ENCODE measurements at regions not wholly inside any gene's neighbourhood (a gene's known extent, or its start where the extent isn't known, plus 50 kb on each side); places are given as distances from the start of the nearest gene placed in this dataset.

- H2BK20ac ChIP-seq (ENCODE audit: low read depth, low read length): no peak overlapping the region
- H3K23ac ChIP-seq (ENCODE audit: low read depth, low read length): no peak overlapping the region
- no TSS peak for BruUV-seq (replicated peaks)
Measured at GRCh38 chr7:36002900-36003299, 150.2 kb upstream of the EEPD1 start.

More at GRCh38 chr7:36002900-36003299, 150.2 kb upstream of the EEPD1 start:
- no peaks in the 10 kb centered on the region for H3K4me1 ChIP-seq (ENCODE audit: control insufficient read depth, insufficient read depth, low read length)
- H3K4me3 ChIP-seq (ENCODE audit: insufficient read depth, low read depth, low read length): no peak overlapping the region
- H3K56ac ChIP-seq (ENCODE audit: extremely low read depth, insufficient read depth, low read length): no peak overlapping the region
- dilution Hi-C loops (cut with HindIII; ENCODE audit: low sequenced_read_pairs, unreplicated experiment): no loop called here
- H3K27ac ChIP-seq (ENCODE audit: insufficient read depth, low read length): no peak overlapping the region
- H4K8ac ChIP-seq (ENCODE audit: low read depth in 2 of 2, low read length in 2 of 2): no peak overlapping the region
- no peak overlapping the region for H2BK120ac ChIP-seq (ENCODE audit: low read depth, low read length)
- no peak overlapping the region for H2BK5ac ChIP-seq (ENCODE audit: low read depth, low read length, poor library complexity, severe bottlenecking)
- ATAC-seq (ENCODE audit: low read depth) (no peak), DNase-seq (no peak)
- H2AFZ ChIP-seq (replicated peaks; ENCODE audit: low read length, poor library complexity): no peak overlapping the region
- H3K9me1 ChIP-seq (ENCODE audit: insufficient read depth, low read length): no peaks in the 10 kb centered on the region; the same call in 1 of the 2 replicates
- intact Hi-C loops (cut with micrococcal nuclease): no loop called here
- in situ Hi-C loops (cut with MboI; ENCODE audit: low sequenced_read_pairs): no loop called here
- 86% methylated on average over 1 of the region's 2 CpGs; no CpG with 5 or more reads in 1 of the 2 experiments for WGBS, 2 experiments (ENCODE audit: extremely low coverage in 2 of 2, insufficient read length in 1 of 2)
- H2AK5ac ChIP-seq (ENCODE audit: low read depth, low read length): no peak overlapping the region
- no peak overlapping the region for H3K18ac ChIP-seq (ENCODE audit: low read depth, low read length)
- 0 out of 2 replicates have a peak, but pooled peaks cover 2% of the 10 kb centered on the region for H3K9me3 ChIP-seq (ENCODE audit: control insufficient read depth, insufficient read depth, low read length)
- peaks cover 2% of the 10 kb centered on the region; the same call in 1 of the 2 replicates for H3K27me3 ChIP-seq (ENCODE audit: control insufficient read depth, insufficient read depth, low read length)
- ChIA-PET CTCF (no interaction called here), POLR2A (ENCODE audit: unreplicated experiment) (no interaction called here)
- H4K20me1 ChIP-seq (ENCODE audit: insufficient read depth, low read length): no peaks in the 10 kb centered on the region
- H3K14ac ChIP-seq (replicated peaks; ENCODE audit: low read depth, low read length): no peak overlapping the region
- H3K79me1 ChIP-seq (ENCODE audit: low read depth in 1 of 2, low read length in 2 of 2): no peaks in the 10 kb centered on the region
- H4K91ac ChIP-seq (ENCODE audit: insufficient read depth, low read depth, low read length): no peak overlapping the region
- no peaks in the 10 kb centered on the region for H3K36me3 ChIP-seq (ENCODE audit: control insufficient read depth, insufficient read depth, low read length)
- no peak for TF ChIP-seq MAFK (IDR thresholded peaks at IDR 0.05; ENCODE audit: low read depth, low read length)
- no peak for TF ChIP-seq CHD1 (IDR thresholded peaks at IDR 0.05; ENCODE audit: low read depth, low read length)
- no peak for TF ChIP-seq CEBPB (IDR thresholded peaks at IDR 0.05; ENCODE audit: low read depth, low read length)
- no peak for TF ChIP-seq FOS (IDR thresholded peaks at IDR 0.05; ENCODE audit: low read depth, low read length)
- TF ChIP-seq ELK1 (IDR thresholded peaks at IDR 0.05; ENCODE audit: borderline replicate concordance, low read depth, low read length): no peak
- no peak for TF ChIP-seq SMC3 (IDR thresholded peaks at IDR 0.05; ENCODE audit: low read depth, low read length)
- TF ChIP-seq NFE2L2 (IDR thresholded peaks at IDR 0.05; ENCODE audit: low read depth, low read length): no peak
- TF ChIP-seq POLR2A (IDR thresholded peaks at IDR 0.05; ENCODE audit: low read depth, low read length): no peak
- no peak for TF ChIP-seq RFX5 (IDR thresholded peaks at IDR 0.05; ENCODE audit: low read depth, low read length)
- no peak for TF ChIP-seq BHLHE40 (IDR thresholded peaks at IDR 0.05; ENCODE audit: low read depth, low read length)
- TF ChIP-seq MXI1 (IDR thresholded peaks at IDR 0.05; ENCODE audit: borderline replicate concordance, low read depth, low read length): no peak
- no peak for TF ChIP-seq RAD21 (IDR thresholded peaks at IDR 0.05; ENCODE audit: low read length)
- no peak for TF ChIP-seq USF2 (IDR thresholded peaks at IDR 0.05; ENCODE audit: low read depth, low read length)
- no peak for TF ChIP-seq CTCF (conservative IDR thresholded peaks at IDR 0.05; ENCODE audit: low read depth, low read length)
- no peak for TF ChIP-seq RCOR1 (IDR thresholded peaks at IDR 0.05; ENCODE audit: insufficient replicate concordance, low read length)
- no peak for TF ChIP-seq MAZ (IDR thresholded peaks at IDR 0.05; ENCODE audit: borderline replicate concordance, low read depth, low read length)
- no peak overlapping the region for H2BK15ac ChIP-seq (ENCODE audit: low read depth, low read length)
- H2AK9ac ChIP-seq (replicated peaks; ENCODE audit: low read depth, low read length, poor library complexity): no peak overlapping the region
- H3K9ac ChIP-seq (ENCODE audit: low read depth, low read length): no peak overlapping the region
- H4K5ac ChIP-seq (ENCODE audit: low read depth, low read length): no peak overlapping the region
- no peak overlapping the region for H3K4me2 ChIP-seq (ENCODE audit: low read depth, low read length)
- no peak overlapping the region for H3K4ac ChIP-seq (ENCODE audit: low read depth, low read length)
